GM18873 (cell line): ENCODE measurements at regions not wholly inside any gene's neighbourhood (a gene's known extent, or its start where the extent isn't known, plus 50 kb on each side); places are given as distances from the start of the nearest gene placed in this dataset.

Source experiments
- ATAC-seq: cut with Tn5 transposase; IDR thresholded peaks from one replicate; pipeline ENCODE4 v1.9.1; 2021; ENCODE audit warnings: mild to moderate bottlenecking, moderate library complexity, moderate number of reproducible peaks; ENCODE audit not compliant: unreplicated experiment, low FRiP score

- no peak for ATAC-seq
Observed at GRCh38 chr6:44062771-44063560, 64.3 kb downstream of the MRPL14 start.

- ATAC-seq: no peak
Observed at GRCh38 chr6:44062105-44062770, 65.0 kb downstream of the MRPL14 start.

- no peak for ATAC-seq
Observed at GRCh38 chr6:44061375-44062104, 65.7 kb downstream of the MRPL14 start.

- no peak for ATAC-seq
Observed at GRCh38 chr6:44060612-44061374, 66.5 kb downstream of the MRPL14 start.

GRCh38 chr6:44059359-44060346, 67.6 kb downstream of the MRPL14 start:
- ATAC-seq: no peak

- ATAC-seq: no peak
Observed at GRCh38 chr6:44058617-44059358, 68.5 kb downstream of the MRPL14 start.

- ATAC-seq: no peak
Observed at GRCh38 chr6:44057931-44058616, 69.2 kb downstream of the MRPL14 start.

GRCh38 chr6:44057238-44057930, 69.9 kb downstream of the MRPL14 start:
- ATAC-seq: no peak

GRCh38 chr6:44056392-44057237, 70.6 kb downstream of the MRPL14 start:
- ATAC-seq: no peak

- ATAC-seq: no peak
Observed at GRCh38 chr6:44054721-44055559, 72.3 kb downstream of the MRPL14 start.

- no peak for ATAC-seq
Observed at GRCh38 chr6:44053760-44054556, 73.3 kb downstream of the MRPL14 start.

GRCh38 chr6:44053106-44053756, 74.0 kb downstream of the MRPL14 start:
- ATAC-seq: no peak

- no peak for ATAC-seq
Observed at GRCh38 chr6:44052419-44053023, 74.7 kb downstream of the MRPL14 start.

- no peak for ATAC-seq
Observed at GRCh38 chr6:44051515-44051914, 75.7 kb downstream of the MRPL14 start.
